Stimulated activated CD4-positive, alpha-beta T cell treated with anti-CD3 and anti-CD28 coated beads, Interleukin-4, amount 100 ng/mL, for 4 hours (primary cell): ENCODE measurements at regions not wholly inside any gene's neighbourhood (a gene's known extent, or its start where the extent isn't known, plus 50 kb on each side); places are given as distances from the start of the nearest gene placed in this dataset.

Source experiments
- DNase-seq, 2 experiments: peaks; one replicate each; pipeline ENCODE4 v3.0.0-alpha.2; 2020

- DNase-seq = no peak
Observed at GRCh38 chr5:106766916-106767315, 903.8 kb downstream of the EFNA5 start.

GRCh38 chr5:106759581-106759980 lies 911.2 kb downstream of the EFNA5 start:
- no peak for DNase-seq

- DNase-seq = no peak
Observed at GRCh38 chr5:106759152-106759551, 911.6 kb downstream of the EFNA5 start.

GRCh38 chr5:106757672-106758071 lies 913.1 kb downstream of the EFNA5 start:
- no peak for DNase-seq

GRCh38 chr5:106755789-106756188 lies 914.9 kb downstream of the EFNA5 start:
- no peak for DNase-seq

GRCh38 chr5:106755066-106755465 lies 915.7 kb downstream of the EFNA5 start:
- no peak for DNase-seq

- DNase-seq = no peak
Observed at GRCh38 chr5:106749826-106750225, 920.9 kb downstream of the EFNA5 start.

- no peak for DNase-seq
Observed at GRCh38 chr5:106739127-106739526, 931.6 kb downstream of the EFNA5 start.

- DNase-seq = no peak
Observed at GRCh38 chr5:106737111-106737510, 933.6 kb downstream of the EFNA5 start.

- DNase-seq = no peak
Observed at GRCh38 chr5:106732624-106733023, 938.1 kb downstream of the EFNA5 start.

- DNase-seq = no peak
Observed at GRCh38 chr5:106730912-106731311, 939.8 kb downstream of the EFNA5 start.

GRCh38 chr5:106730506-106730905 lies 940.2 kb downstream of the EFNA5 start:
- no peak for DNase-seq

- DNase-seq = no peak
Observed at GRCh38 chr5:106728208-106728607, 942.5 kb downstream of the EFNA5 start.

- no peak for DNase-seq
Observed at GRCh38 chr5:106727071-106727470, 943.7 kb downstream of the EFNA5 start.

GRCh38 chr5:106720367-106720766 lies 950.4 kb downstream of the EFNA5 start:
- DNase-seq = no peak

- DNase-seq = no peak
Observed at GRCh38 chr5:106699796-106700195, 970.9 kb downstream of the EFNA5 start.

- DNase-seq = no peak
Observed at GRCh38 chr5:106699198-106699597, 971.5 kb downstream of the EFNA5 start.

GRCh38 chr5:106698169-106698568 lies 972.6 kb downstream of the EFNA5 start:
- DNase-seq = no peak

GRCh38 chr5:106691701-106692100 lies 979.0 kb downstream of the EFNA5 start:
- DNase-seq = no peak

- no peak for DNase-seq
Observed at GRCh38 chr5:106690585-106690984, 980.2 kb downstream of the EFNA5 start.

GRCh38 chr5:106680330-106680729 lies 990.4 kb downstream of the EFNA5 start:
- DNase-seq = no peak

- DNase-seq = no peak
Observed at GRCh38 chr5:106677057-106677456, 993.7 kb downstream of the EFNA5 start.

- no peak for DNase-seq
Observed at GRCh38 chr5:106675687-106676086, 995.0 kb downstream of the EFNA5 start.

GRCh38 chr5:106673941-106674340 lies 996.8 kb downstream of the EFNA5 start:
- DNase-seq = no peak

GRCh38 chr5:106661866-106662265 lies 1008.9 kb downstream of the EFNA5 start:
- DNase-seq = no peak

- no peak for DNase-seq
Observed at GRCh38 chr5:106660681-106661080, 1010.1 kb downstream of the EFNA5 start.
